B cell (primary cell): ENCODE measurements at regions not wholly inside any gene's neighbourhood (a gene's known extent, or its start where the extent isn't known, plus 50 kb on each side); places are given as distances from the start of the nearest gene placed in this dataset.

Experiments used
- ATAC-seq: fragments of 200-7000 bp; cut with Tn5 transposase; one replicate; pipeline ENCODE4 v1.10.0; 2021; ENCODE audit warnings: low read depth, mild to moderate bottlenecking, moderate number of reproducible peaks, moderate library complexity
- CTCF ChIA-PET: fragments of 350-600 bp; sonication (Branson Sonifier 250); formaldehyde crosslinking; loops from one replicate; lab custom pipeline; 2021; ENCODE audit warnings: antibody characterized with exemption, inconsistent platforms; lab: Charles Lee
- POLR2A ChIA-PET: fragments of 350-600 bp; sonication (Branson Sonifier 250); formaldehyde crosslinking; loops from one replicate; lab custom pipeline; 2021; ENCODE audit warnings: antibody characterized with exemption; lab: Charles Lee
- DNase-seq: peaks from one replicate; pipeline ENCODE4 v3.0.0; 2013
- H2AFZ ChIP-seq: 2 replicates; pipeline ENCODE4 v1.6.1; 2012; ENCODE audit warnings: mild to moderate bottlenecking, low read depth, low read length; ENCODE audit not compliant: insufficient read depth, poor library complexity, severe bottlenecking
- H3K27ac ChIP-seq, 2 donors: 1 replicate in 1 of 2; 2 replicates in 1 of 2; pipeline ENCODE4 v1.5.1; 2012 to 2013; ENCODE audit warnings: low read length in 2 of 2, mild to moderate bottlenecking in 2 of 2, moderate library complexity in 1 of 2
- H3K27me3 ChIP-seq, 4 experiments: fragments of 200-600 bp in 1 of 4; sonication (generic) in 1 of 4; replicated peaks in 1 of 4; 1 replicate in 2 of 4; 2 replicates in 2 of 4; pipeline versions ENCODE4 v1.6.1 to v1.7.0; 2013 to 2016; ENCODE audit warnings: low read length in 3 of 4, mild to moderate bottlenecking in 2 of 4, mixed read lengths in 1 of 4, moderate library complexity in 1 of 4; ENCODE audit not compliant: insufficient read depth in 4 of 4, control insufficient read depth in 3 of 4; ENCODE audit errors: control extremely low read depth in 1 of 4
- H3K36me3 ChIP-seq, 2 experiments: replicated peaks in 1 of 2; 1 replicate in 1 of 2; 2 replicates in 1 of 2; pipeline versions ENCODE4 v1.6.1 to v1.7.1; 2013; ENCODE audit warnings: low read length in 1 of 2; ENCODE audit not compliant: insufficient read depth in 2 of 2, control insufficient read depth in 1 of 2; ENCODE audit errors: control extremely low read depth in 1 of 2, extremely low read depth in 1 of 2
- H3K4me1 ChIP-seq, 2 donors: fragments of 200-600 bp in 1 of 2; sonication (generic) in 1 of 2; 1 replicate in 1 of 2; 2 replicates in 1 of 2; pipeline versions ENCODE4 v1.5.1 to v1.6.1; 2013 to 2017; ENCODE audit warnings: low read length in 2 of 2; ENCODE audit not compliant: control insufficient read depth in 2 of 2, insufficient read depth in 2 of 2
- H3K4me2 ChIP-seq: replicated peaks from 2 replicates; pipeline ENCODE3; 2012; ENCODE audit warnings: mild to moderate bottlenecking, low read depth, low read length; ENCODE audit not compliant: poor library complexity, severe bottlenecking
- H3K4me3 ChIP-seq, 5 experiments: fragments of 200-600 bp in 1 of 5; sonication (generic) in 1 of 5; 1 replicate in 3 of 5; 2 replicates in 2 of 5; pipeline versions ENCODE4 v1.5.1 to v1.7.0; 2011 to 2016; ENCODE audit warnings: low read length in 4 of 5, mild to moderate bottlenecking in 4 of 5, low read depth in 2 of 5, control low read depth in 1 of 5, moderate library complexity in 1 of 5; ENCODE audit not compliant: insufficient read depth in 1 of 5; ENCODE audit errors: control extremely low read depth in 1 of 5, extremely low read depth in 1 of 5
- H3K79me2 ChIP-seq: fragments of 200-600 bp; sonication (generic); one replicate; pipeline ENCODE4 v1.6.0; 2016; ENCODE audit warnings: low read length; ENCODE audit not compliant: control insufficient read depth, insufficient read depth
- H3K9ac ChIP-seq: fragments of 200-600 bp; sonication (generic); 2 replicates; pipeline ENCODE4 v1.6.1; 2017; ENCODE audit warnings: mild to moderate bottlenecking, low read length, moderate library complexity
- H3K9me3 ChIP-seq, 3 donors: one replicate each; pipeline versions ENCODE4 v1.6.1 to v1.7.1; 2013; ENCODE audit warnings: low read length in 2 of 3; ENCODE audit not compliant: control insufficient read depth in 2 of 3, insufficient read depth in 1 of 3; ENCODE audit errors: control extremely low read depth in 1 of 3
- H4K20me1 ChIP-seq: 2 replicates; pipeline ENCODE4 v1.6.0; 2012; ENCODE audit warnings: mild to moderate bottlenecking, low read length; ENCODE audit not compliant: insufficient read depth, control insufficient read depth, poor library complexity, severe bottlenecking
- H3K27ac Mint-ChIP-seq: one replicate; pipeline ENCODE4 v1.8.0; 2021; ENCODE audit warnings: mixed read lengths
- H3K27me3 Mint-ChIP-seq: one replicate; pipeline ENCODE4 v1.8.0; 2021; ENCODE audit warnings: mixed read lengths
- H3K4me1 Mint-ChIP-seq: one replicate; pipeline ENCODE4 v1.8.0; 2021; ENCODE audit warnings: mixed read lengths
- H3K4me3 Mint-ChIP-seq: one replicate; pipeline ENCODE4 v1.8.0; 2021; ENCODE audit warnings: mixed read lengths
- H3K9me3 Mint-ChIP-seq: one replicate; pipeline ENCODE4 v1.8.0; 2022; ENCODE audit warnings: mixed read lengths; ENCODE audit not compliant: insufficient read depth
- EZH2 ChIP-seq: IDR thresholded peaks from 2 replicates; pipeline ENCODE4 v1.6.1; 2012; ENCODE audit warnings: borderline replicate concordance, low read depth, mild to moderate bottlenecking, moderate library complexity, low read length; ENCODE audit not compliant: insufficient read depth, poor library complexity, severe bottlenecking
- WGBS: methylation state at CpG from one replicate; pipeline ENCODE4 v1.1.5; 2013; ENCODE audit warnings: missing lambda C conversion rate; ENCODE audit not compliant: insufficient coverage; 5-methylcytosine and 5-hydroxymethylcytosine counted together
- intact Hi-C: fragments of 100-400 bp; cut with micrococcal nuclease; formaldehyde crosslinking; loops from one replicate; pipeline ENCODE4 v1.10.0; 2022
- TF ChIP-seq, protein P1 (sequence below): fragments of 200-600 bp; IDR thresholded peaks from one replicate; pipeline ENCODE4 v1.8.0; 2022; ENCODE audit warnings: antibody characterized with exemption, mild to moderate bottlenecking

DNA sequence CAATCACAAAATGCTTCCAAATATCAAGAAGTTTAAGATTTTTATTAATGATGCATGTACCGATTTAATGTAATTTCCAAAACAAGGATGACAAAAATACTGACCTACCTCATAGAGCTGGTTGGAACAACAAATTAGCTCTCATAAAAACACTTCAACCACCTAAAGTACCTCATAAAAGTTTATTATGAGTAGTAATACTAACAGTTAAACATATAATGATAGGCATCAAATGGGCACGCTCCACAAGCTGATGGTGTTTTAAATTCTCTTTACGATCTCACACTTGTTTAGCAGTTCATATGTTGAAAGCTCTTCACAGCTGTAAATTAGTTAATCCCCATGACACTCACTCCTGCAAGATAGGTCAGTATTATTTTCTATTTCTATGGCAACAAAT is 150.0 kb upstream of the KIF2A start:
- TF ChIP-seq EZH2 = no peak
- TF ChIP-seq, protein P1, sequence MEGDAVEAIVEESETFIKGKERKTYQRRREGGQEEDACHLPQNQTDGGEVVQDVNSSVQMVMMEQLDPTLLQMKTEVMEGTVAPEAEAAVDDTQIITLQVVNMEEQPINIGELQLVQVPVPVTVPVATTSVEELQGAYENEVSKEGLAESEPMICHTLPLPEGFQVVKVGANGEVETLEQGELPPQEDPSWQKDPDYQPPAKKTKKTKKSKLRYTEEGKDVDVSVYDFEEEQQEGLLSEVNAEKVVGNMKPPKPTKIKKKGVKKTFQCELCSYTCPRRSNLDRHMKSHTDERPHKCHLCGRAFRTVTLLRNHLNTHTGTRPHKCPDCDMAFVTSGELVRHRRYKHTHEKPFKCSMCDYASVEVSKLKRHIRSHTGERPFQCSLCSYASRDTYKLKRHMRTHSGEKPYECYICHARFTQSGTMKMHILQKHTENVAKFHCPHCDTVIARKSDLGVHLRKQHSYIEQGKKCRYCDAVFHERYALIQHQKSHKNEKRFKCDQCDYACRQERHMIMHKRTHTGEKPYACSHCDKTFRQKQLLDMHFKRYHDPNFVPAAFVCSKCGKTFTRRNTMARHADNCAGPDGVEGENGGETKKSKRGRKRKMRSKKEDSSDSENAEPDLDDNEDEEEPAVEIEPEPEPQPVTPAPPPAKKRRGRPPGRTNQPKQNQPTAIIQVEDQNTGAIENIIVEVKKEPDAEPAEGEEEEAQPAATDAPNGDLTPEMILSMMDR = no peak
- Histone ChIP-seq H3K79me2 (no peaks in the 10 kb centered on the region), H3K9me3 (peaks cover 0 to 11% (median 3%) of the 10 kb centered on the region in 3 donors), H3K27ac (no peak overlapping the region), H4K20me1 (no peaks in the 10 kb centered on the region), H3K9ac (no peak overlapping the region), H3K36me3 (no peaks in the 10 kb centered on the region), H2AFZ (no peak overlapping the region), H3K4me2 (no peak overlapping the region), H3K4me3 (no peak overlapping the region), H3K4me1 (no peaks in the 10 kb centered on the region), H3K27me3 (no peaks in the 10 kb centered on the region)
- no peak for ATAC-seq
- H3K27me3 Mint-ChIP-seq = peaks cover 10% of the 10 kb centered on the region
- peaks cover 10% of the 10 kb centered on the region for H3K9me3 Mint-ChIP-seq
- no peaks in the 10 kb centered on the region for H3K4me1 Mint-ChIP-seq
- ChIA-PET POLR2A (no interaction called here), CTCF (interaction anchor here (2.5 kb wide), 1 partner anchor 8 kb away, joined by 6 read pairs; no protein-coding TSS in a partner anchor)
- H3K4me3 Mint-ChIP-seq = no peak overlapping the region
- WGBS = no CpG with 5 or more reads among the region's 3 CpGs
- DNase-seq = no peak
- intact Hi-C loops = no loop called here
- no peak overlapping the region for H3K27ac Mint-ChIP-seq

DNA sequence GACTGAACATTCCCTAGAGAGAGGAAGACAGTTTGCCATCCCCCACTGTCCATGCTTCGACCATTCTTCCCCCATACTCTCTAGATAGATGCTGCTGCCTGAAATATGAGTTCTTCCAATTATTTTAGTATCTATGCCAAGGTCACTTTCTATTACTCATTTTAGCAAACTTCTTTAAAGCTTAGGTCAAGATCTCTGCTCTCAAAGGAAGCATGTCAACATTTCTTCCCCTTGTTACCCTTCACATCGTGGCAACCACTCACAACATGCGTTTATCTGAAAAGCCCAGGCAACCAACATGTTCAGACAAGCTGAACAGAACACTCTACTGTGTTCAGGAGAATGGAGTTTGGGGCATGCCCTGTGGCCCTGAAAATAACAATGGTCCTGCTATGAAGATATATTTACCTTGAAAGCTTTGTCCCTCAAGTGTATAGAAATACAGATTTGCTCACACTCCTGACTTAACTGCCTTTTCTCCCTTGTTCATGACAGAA is 138.4 kb upstream of the KIF2A start:
- Histone ChIP-seq H2AFZ (no peak overlapping the region), H3K27ac (no peak overlapping the region), H4K20me1 (no peaks in the 10 kb centered on the region), H3K9ac (no peak overlapping the region), H3K79me2 (no peaks in the 10 kb centered on the region), H3K9me3 (peaks cover 0 to 10% (median 5%) of the 10 kb centered on the region in 3 donors), H3K27me3 (peaks cover 0 to 5% (median 0%) of the 10 kb centered on the region in 4 experiments), H3K4me3 (no peak overlapping the region), H3K36me3 (no peaks in the 10 kb centered on the region), H3K4me2 (no peak overlapping the region), H3K4me1 (no peaks in the 10 kb centered on the region)
- ATAC-seq (no peak), DNase-seq (no peak)
- TF ChIP-seq, protein P1 = no peak
- no peak for TF ChIP-seq EZH2
- H3K9me3 Mint-ChIP-seq = peaks cover 3% of the 10 kb centered on the region
- H3K27me3 Mint-ChIP-seq = peaks cover 8% of the 10 kb centered on the region
- H3K4me1 Mint-ChIP-seq = no peaks in the 10 kb centered on the region
- WGBS = 67% methylated on average over 1 of the region's 3 CpGs
- H3K27ac Mint-ChIP-seq = no peak overlapping the region
- ChIA-PET POLR2A (no interaction called here), CTCF (no interaction called here)
- intact Hi-C loops = no loop called here
- H3K4me3 Mint-ChIP-seq = no peak overlapping the region
